ENCODE measurements at regions not wholly inside any gene's neighbourhood (a gene's known extent, or its start where the extent isn't known, plus 50 kb on each side); places are given as distances from the start of the nearest gene placed in this dataset.

DNA sequence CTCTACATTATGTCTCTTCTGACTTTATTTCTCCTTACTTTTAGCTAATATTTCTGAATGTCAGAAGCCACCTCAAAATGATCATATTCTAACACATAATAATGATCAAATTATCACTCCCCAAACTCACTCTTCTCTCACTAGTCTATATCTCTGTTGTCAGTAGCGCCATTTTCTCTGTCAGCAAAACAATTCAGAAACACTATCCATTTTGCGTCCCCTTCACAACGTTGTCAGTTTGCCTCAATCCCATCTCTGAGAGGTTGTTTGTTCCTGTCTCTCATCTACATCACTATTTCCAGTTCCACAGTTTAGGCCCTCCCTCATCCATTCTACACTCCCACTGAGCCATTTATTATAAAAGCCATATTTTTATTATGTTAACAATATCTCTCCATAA is 1376.3 kb upstream of the ACVR2A start:
- intact Hi-C loops (cut with micrococcal nuclease): no loop called here
- RAD21 ChIA-PET (ENCODE audit: low non-redundant PET in 1 of 2, low total read pairs in 2 of 2, uncharacterized antibody in 2 of 2, unreplicated experiment in 2 of 2): no interaction called here
- no peak overlapping the region for H3K4me2 ChIP-seq (ENCODE audit: low read length)
- H3K9me2 ChIP-seq (ENCODE audit: insufficient read depth): no peaks in the 10 kb centered on the region
- no peaks in the 10 kb centered on the region for H3K36me3 ChIP-seq (ENCODE audit: control insufficient read depth in 1 of 2, insufficient read depth in 2 of 2, low read length in 2 of 2)
- POLR2A ChIA-PET: no interaction called here
- no peak for ATAC-seq
- H2AFZ ChIP-seq (ENCODE audit: low read depth, low read length, poor library complexity, severe bottlenecking): no peak overlapping the region
- H3K79me2 ChIP-seq (ENCODE audit: insufficient read depth, low read length): no peaks in the 10 kb centered on the region
- CTCF ChIA-PET: no interaction called here
- H3K4me1 ChIP-seq (ENCODE audit: control insufficient read depth in 1 of 2, insufficient read depth in 2 of 2, low read length in 2 of 2): no peaks in the 10 kb centered on the region
- H3K27ac ChIP-seq (ENCODE audit: low read depth, low read length): no peak overlapping the region
- no peak for TF ChIP-seq YY1 (IDR thresholded peaks at IDR 0.05; ENCODE audit: extremely low read depth, insufficient replicate concordance, low read depth, low read length)
- TF ChIP-seq, protein P1, sequence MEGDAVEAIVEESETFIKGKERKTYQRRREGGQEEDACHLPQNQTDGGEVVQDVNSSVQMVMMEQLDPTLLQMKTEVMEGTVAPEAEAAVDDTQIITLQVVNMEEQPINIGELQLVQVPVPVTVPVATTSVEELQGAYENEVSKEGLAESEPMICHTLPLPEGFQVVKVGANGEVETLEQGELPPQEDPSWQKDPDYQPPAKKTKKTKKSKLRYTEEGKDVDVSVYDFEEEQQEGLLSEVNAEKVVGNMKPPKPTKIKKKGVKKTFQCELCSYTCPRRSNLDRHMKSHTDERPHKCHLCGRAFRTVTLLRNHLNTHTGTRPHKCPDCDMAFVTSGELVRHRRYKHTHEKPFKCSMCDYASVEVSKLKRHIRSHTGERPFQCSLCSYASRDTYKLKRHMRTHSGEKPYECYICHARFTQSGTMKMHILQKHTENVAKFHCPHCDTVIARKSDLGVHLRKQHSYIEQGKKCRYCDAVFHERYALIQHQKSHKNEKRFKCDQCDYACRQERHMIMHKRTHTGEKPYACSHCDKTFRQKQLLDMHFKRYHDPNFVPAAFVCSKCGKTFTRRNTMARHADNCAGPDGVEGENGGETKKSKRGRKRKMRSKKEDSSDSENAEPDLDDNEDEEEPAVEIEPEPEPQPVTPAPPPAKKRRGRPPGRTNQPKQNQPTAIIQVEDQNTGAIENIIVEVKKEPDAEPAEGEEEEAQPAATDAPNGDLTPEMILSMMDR (IDR thresholded peaks at IDR 0.05 in 2 of 3, conservative IDR thresholded peaks at IDR 0.05 in 1 of 3; ENCODE audit: borderline replicate concordance in 1 of 3, insufficient read depth in 1 of 3, low read depth in 2 of 3, low read length in 2 of 3): no peak
- TF ChIP-seq, protein P2, sequence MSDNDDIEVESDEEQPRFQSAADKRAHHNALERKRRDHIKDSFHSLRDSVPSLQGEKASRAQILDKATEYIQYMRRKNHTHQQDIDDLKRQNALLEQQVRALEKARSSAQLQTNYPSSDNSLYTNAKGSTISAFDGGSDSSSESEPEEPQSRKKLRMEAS (IDR thresholded peaks at IDR 0.05): no peak
- no peak for TF ChIP-seq ATF3 (IDR thresholded peaks at IDR 0.05)
- no peaks in the 10 kb centered on the region for H3K27me3 ChIP-seq (ENCODE audit: insufficient read depth, low read length)
- no peaks in the 10 kb centered on the region for H3K9me3 ChIP-seq (ENCODE audit: control insufficient read depth in 1 of 2, insufficient read depth in 1 of 2, low read depth in 1 of 2, low read length in 2 of 2)
- no peak for DNase-seq (ENCODE audit: low read depth, low spot score)
- BruUV-seq (replicated peaks): no TSS peak
- H3K9ac ChIP-seq (ENCODE audit: low read length): no peak overlapping the region
- no peak overlapping the region for H3K4me3 ChIP-seq (replicated peaks in 1 of 2; ENCODE audit: low read depth in 1 of 2, low read length in 2 of 2)
- H4K20me1 ChIP-seq (ENCODE audit: insufficient read depth): no peaks in the 10 kb centered on the region

GRCh38 chr2:146467425-146467824 is 1377.4 kb upstream of the ACVR2A start:
- ATAC-seq (no peak), DNase-seq (ENCODE audit: low read depth, low spot score) (no peak)
- H3K9me2 ChIP-seq (ENCODE audit: insufficient read depth): no peaks in the 10 kb centered on the region
- TF ChIP-seq EGR1 (IDR thresholded peaks at IDR 0.05; ENCODE audit: low read depth) (no peak), ZFX (IDR thresholded peaks at IDR 0.05) (no peak), ATF3 (IDR thresholded peaks at IDR 0.05) (no peak), JUND (IDR thresholded peaks at IDR 0.05) (no peak), RAD21 (IDR thresholded peaks at IDR 0.05; ENCODE audit: low read depth) (no peak)
- no peaks in the 10 kb centered on the region for H3K27me3 ChIP-seq (ENCODE audit: insufficient read depth, low read length)
- no peak overlapping the region for H3K9ac ChIP-seq (ENCODE audit: low read length)
- BruUV-seq (replicated peaks): no TSS peak
- intact Hi-C loops (cut with micrococcal nuclease): no loop called here
- ChIA-PET RAD21 (ENCODE audit: low non-redundant PET in 1 of 2, low total read pairs in 2 of 2, uncharacterized antibody in 2 of 2, unreplicated experiment in 2 of 2) (no interaction called here), CTCF (no interaction called here), POLR2A (no interaction called here)
- H3K27ac ChIP-seq (ENCODE audit: low read depth, low read length): no peak overlapping the region
- H3K9me3 ChIP-seq (ENCODE audit: control insufficient read depth in 1 of 2, insufficient read depth in 1 of 2, low read depth in 1 of 2, low read length in 2 of 2): no peaks in the 10 kb centered on the region
- no peak overlapping the region for H2AFZ ChIP-seq (ENCODE audit: low read depth, low read length, poor library complexity, severe bottlenecking)
- no peak overlapping the region for H3K4me3 ChIP-seq (replicated peaks in 1 of 2; ENCODE audit: low read depth in 1 of 2, low read length in 2 of 2)
- no peaks in the 10 kb centered on the region for H3K4me1 ChIP-seq (ENCODE audit: control insufficient read depth in 1 of 2, insufficient read depth in 2 of 2, low read length in 2 of 2)
- no peak overlapping the region for H3K4me2 ChIP-seq (ENCODE audit: low read length)
- no peaks in the 10 kb centered on the region for H3K79me2 ChIP-seq (ENCODE audit: insufficient read depth, low read length)
- H3K36me3 ChIP-seq (ENCODE audit: control insufficient read depth in 1 of 2, insufficient read depth in 2 of 2, low read length in 2 of 2): no peaks in the 10 kb centered on the region
- no peaks in the 10 kb centered on the region for H4K20me1 ChIP-seq (ENCODE audit: insufficient read depth)
